K562 (cell line): ENCODE measurements at regions not wholly inside any gene's neighbourhood (a gene's known extent, or its start where the extent isn't known, plus 50 kb on each side); places are given as distances from the start of the nearest gene placed in this dataset.

Experiments used
- ATAC-seq: fragments of 200-7000 bp; cut with Tn5 transposase; 3 replicates; pipeline ENCODE4 v1.9.1; 2020; ENCODE audit warnings: moderate library complexity
- BruUV-seq: library from RNA; stranded (reverse); fragments of 400-500 nt; replicated peaks from 2 replicates; lab custom pipeline; 2021; lab: Mats Ljungman, UMichigan
- CTCF ChIA-PET: fragments of 300-600 bp; formaldehyde crosslinking; extraction: SDS; loops from one replicate; lab custom pipeline; 2021; ENCODE audit warnings: low intra/inter-chr PET ratio; lab: Yijun Ruan, JAX
- POLR2A ChIA-PET: fragments of 300-600, 350-650 bp; sonication (Branson Sonifier 250); formaldehyde crosslinking; extraction: SDS; loops from one replicate; lab custom pipeline; 2021; ENCODE audit warnings: antibody characterized with exemption, inconsistent platforms; lab: Yijun Ruan, JAX
- DNase-seq, 4 experiments: peaks; one replicate each; pipeline versions ENCODE4 v3.0.0 to v3.0.0-alpha.2; 2011 to 2018; ENCODE audit warnings: low spot score in 3 of 4, mixed read lengths in 3 of 4; ENCODE audit errors: extremely low read depth in 1 of 4
- FAIRE-seq: peaks from 2 replicates; lab custom pipeline; 2011; peaks lifted over from hg19 to GRCh38; lab: Jason Lieb, UNC
- H2AFZ ChIP-seq: 2 replicates; pipeline ENCODE4 v1.6.0; 2011; ENCODE audit warnings: low read depth, low read length, control low read depth, inconsistent platforms
- H3K27ac ChIP-seq: fragments of 200-600 bp; 3 replicates; pipeline ENCODE4 v1.8.0; 2011; ENCODE audit warnings: low read depth, mild to moderate bottlenecking, control low read depth, inconsistent platforms, low read length, moderate library complexity, mixed read lengths; ENCODE audit errors: extremely low read depth
- H3K27me3 ChIP-seq, 2 experiments: fragments of 300-600 bp in 1 of 2; 2 replicates in 1 of 2; 3 replicates in 1 of 2; pipeline versions ENCODE4 v1.6.0 to v1.8.0; 2011; ENCODE audit warnings: inconsistent platforms in 2 of 2, low read length in 2 of 2, mild to moderate bottlenecking in 1 of 2, mixed read lengths in 1 of 2, moderate library complexity in 1 of 2; ENCODE audit not compliant: control insufficient read depth in 2 of 2, insufficient read depth in 2 of 2
- H3K36me3 ChIP-seq: fragments of 300-600 bp; 3 replicates; pipeline ENCODE4 v1.8.0; 2011; ENCODE audit warnings: mild to moderate bottlenecking, low read length, inconsistent platforms; ENCODE audit not compliant: control insufficient read depth, insufficient read depth
- H3K4me1 ChIP-seq, 2 experiments: fragments of 200-600 bp in 1 of 2; replicated peaks in 1 of 2; 2 replicates in 1 of 2; 3 replicates in 1 of 2; pipeline versions ENCODE4 v1.5.1 to v1.8.0; 2011; ENCODE audit warnings: inconsistent platforms in 2 of 2, low read length in 2 of 2, mild to moderate bottlenecking in 1 of 2, mixed read lengths in 1 of 2, moderate library complexity in 1 of 2; ENCODE audit not compliant: control insufficient read depth in 2 of 2, insufficient read depth in 2 of 2
- H3K4me2 ChIP-seq: 2 replicates; pipeline ENCODE4 v1.6.1; 2011; ENCODE audit warnings: low read length, control low read depth, inconsistent platforms, mixed read lengths; ENCODE audit not compliant: insufficient read depth
- H3K4me3 ChIP-seq: fragments of 200-600 bp; sonication (generic), shearing (Covaris generic); 2 replicates; pipeline ENCODE4 v1.5.1; 2016; ENCODE audit warnings: control low read depth, inconsistent platforms
- H3K79me2 ChIP-seq: fragments of 200-600 bp; 3 replicates; pipeline ENCODE4 v1.8.0; 2011; ENCODE audit warnings: low read length, inconsistent platforms; ENCODE audit not compliant: control insufficient read depth, insufficient read depth
- H3K9ac ChIP-seq, 2 experiments: 2 replicates each; pipeline versions ENCODE4 v1.6.0 to v1.6.1; 2011; ENCODE audit warnings: low read depth in 2 of 2, low read length in 2 of 2, control low read depth in 1 of 2, inconsistent platforms in 1 of 2, mild to moderate bottlenecking in 1 of 2, mixed read lengths in 1 of 2; ENCODE audit not compliant: insufficient read depth in 1 of 2
- H3K9me1 ChIP-seq: one replicate; pipeline ENCODE4 v1.6.0; 2011; ENCODE audit warnings: inconsistent platforms, mild to moderate bottlenecking, low read length, moderate library complexity; ENCODE audit not compliant: control insufficient read depth, insufficient read depth
- H3K9me3 ChIP-seq: replicated peaks from 2 replicates; pipeline ENCODE4 v1.5.1; 2011; ENCODE audit warnings: low read depth, low read length, inconsistent platforms; ENCODE audit not compliant: control insufficient read depth, insufficient read depth
- H4K20me1 ChIP-seq: replicated peaks from 2 replicates; pipeline ENCODE4 v1.6.1; 2011; ENCODE audit warnings: low read length, inconsistent platforms, mixed read lengths; ENCODE audit not compliant: control insufficient read depth, insufficient read depth
- ADNP ChIP-seq: fragments of 200-800 bp; sonication (Bioruptor generic); IDR thresholded peaks from 2 replicates; pipeline ENCODE4 v1.6.1; 2016; ENCODE audit warnings: missing genetic modification characterization, missing compliant biosample characterization
- GABPB1 ChIP-seq: sonication (generic); formaldehyde crosslinking; IDR thresholded peaks from 2 replicates; pipeline ENCODE4 v1.8.0; 2022; ENCODE audit warnings: mild to moderate bottlenecking, missing genetic modification reagents
- MXD1 ChIP-seq: fragments of 250-450 bp; sonication (Bioruptor Pico); IDR thresholded peaks from 2 replicates; pipeline ENCODE4 v1.8.0; 2021; ENCODE audit warnings: borderline replicate concordance, mild to moderate bottlenecking, moderate library complexity; ENCODE audit not compliant: poor library complexity, severe bottlenecking
- NFIC ChIP-seq: fragments of 450-650 bp; IDR thresholded peaks from 2 replicates; pipeline ENCODE4 v1.6.1; 2017; ENCODE audit warnings: mild to moderate bottlenecking, inconsistent platforms
- NFIX ChIP-seq: fragments of 250-450 bp; sonication (Bioruptor Pico); IDR thresholded peaks from 2 replicates; pipeline ENCODE4 v1.4.0; 2020; ENCODE audit warnings: low read depth, mild to moderate bottlenecking, moderate library complexity
- POLR2B ChIP-seq: fragments of 450-650 bp; IDR thresholded peaks from 2 replicates; pipeline ENCODE4 v1.6.1; 2018; ENCODE audit warnings: low read depth; ENCODE audit not compliant: partially characterized antibody
- SAFB2 ChIP-seq: fragments of 200-400 bp; formaldehyde crosslinking; IDR thresholded peaks from 2 replicates; pipeline ENCODE4 v1.6.1; 2018; ENCODE audit warnings: borderline replicate concordance, low read length, low read depth, moderate library complexity; ENCODE audit not compliant: severe bottlenecking
- SRSF7 ChIP-seq: fragments of 200-400 bp; formaldehyde crosslinking; optimal IDR thresholded peaks from 2 replicates; pipeline ENCODE3; 2017; ENCODE audit warnings: mild to moderate bottlenecking, low read depth, low read length
- TAF15 ChIP-seq: fragments of 200-400 bp; formaldehyde crosslinking; IDR thresholded peaks from 2 replicates; pipeline ENCODE4 v1.6.1; 2017; ENCODE audit warnings: mild to moderate bottlenecking, low read depth, low read length, moderate library complexity
- WHSC1 ChIP-seq: IDR thresholded peaks from one replicate; pipeline ENCODE4 v1.6.1; 2012; ENCODE audit warnings: low read length, control low read depth, inconsistent platforms
- ZNF778 ChIP-seq: fragments of 450-650 bp; formaldehyde crosslinking; IDR thresholded peaks from 2 replicates; pipeline ENCODE4 v1.4.0; 2020; ENCODE audit warnings: mild to moderate bottlenecking, moderate library complexity
- WGBS: fragments of 100-300 bp; shearing (Covaris generic); methylation state at CpG from one replicate; pipeline ENCODE4 v1.1.6; 2016; ENCODE audit warnings: low coverage, mixed read lengths; ENCODE audit not compliant: insufficient coverage; ENCODE audit errors: missing lambda C conversion rate; 5-methylcytosine and 5-hydroxymethylcytosine counted together
- in situ Hi-C: fragments of 300-500 bp; cut with MboI; formaldehyde crosslinking; loops from 4 replicates; pipeline ENCODE4 v1.15.0; 2018; ENCODE audit warnings: inconsistent platforms, mixed read lengths
- intact Hi-C: fragments of 100-400 bp; cut with micrococcal nuclease; formaldehyde crosslinking; loops from 2 replicates; pipeline ENCODE4 v1.14.2; 2022
- TF ChIP-seq, protein P1 (sequence below): sonication (generic); formaldehyde crosslinking; IDR thresholded peaks from 2 replicates; pipeline ENCODE4 v1.8.0; 2022; ENCODE audit warnings: missing genetic modification reagents, mild to moderate bottlenecking, borderline replicate concordance
- TF ChIP-seq, protein P2 (sequence below), 2 experiments: IDR thresholded peaks in 1 of 2; conservative IDR thresholded peaks in 1 of 2; 2 replicates each; pipeline ENCODE4 v1.6.1; 2016; ENCODE audit warnings: low read depth in 2 of 2, mild to moderate bottlenecking in 1 of 2, missing compliant biosample characterization in 1 of 2, missing genetic modification characterization in 1 of 2, moderate library complexity in 1 of 2

DNA sequence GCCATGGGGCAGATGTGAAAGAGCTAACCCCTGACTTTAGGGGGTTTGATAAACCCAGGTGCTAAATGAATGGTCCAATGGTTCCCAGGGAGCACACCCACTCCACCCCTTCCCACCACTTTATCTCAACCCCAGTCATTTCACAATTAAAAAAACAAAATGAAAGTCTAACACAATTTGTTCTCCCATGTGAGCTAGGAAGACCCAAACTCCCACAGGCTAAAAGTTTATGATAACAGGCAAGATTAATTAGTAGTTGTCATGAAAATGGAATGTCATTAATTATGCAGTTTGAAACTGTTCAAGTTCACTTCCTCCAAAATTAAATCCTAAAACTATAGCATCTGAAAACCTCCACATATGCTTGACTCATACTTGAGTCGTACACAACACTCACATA is 63.3 kb upstream of the TPM1 start:
- Histone ChIP-seq H2AFZ (no peak overlapping the region), H3K4me3 (no peak overlapping the region), H3K9ac (no peak overlapping the region), H3K27ac (no peak overlapping the region), H4K20me1 (no peaks in the 10 kb centered on the region; the same call in 1 of the 2 replicates), H3K4me2 (no peak overlapping the region), H3K4me1 (no peaks in the 10 kb centered on the region), H3K9me1 (no peaks in the 10 kb centered on the region), H3K79me2 (no peaks in the 10 kb centered on the region), H3K36me3 (no peaks in the 10 kb centered on the region), H3K9me3 (no peaks in the 10 kb centered on the region), H3K27me3 (peaks cover 17 to 25% of the 10 kb centered on the region in 2 experiments)
- FAIRE-seq (no peak), DNase-seq (no peak), ATAC-seq (no peak)
- no TSS peak for BruUV-seq
- in situ Hi-C loops, result no loop called here
- CTCF ChIA-PET, result no interaction called here
- intact Hi-C loops, result no loop called here
- POLR2A ChIA-PET, result no interaction called here
- 0% methylated on average over 1 of the region's 1 CpG for WGBS
- TF ChIP-seq POLR2B, result no peak
- no peak for TF ChIP-seq NFIC
- no peak for TF ChIP-seq MXD1
- TF ChIP-seq GABPB1, result no peak
- no peak for TF ChIP-seq ADNP (tag)
- TF ChIP-seq, protein P1, sequence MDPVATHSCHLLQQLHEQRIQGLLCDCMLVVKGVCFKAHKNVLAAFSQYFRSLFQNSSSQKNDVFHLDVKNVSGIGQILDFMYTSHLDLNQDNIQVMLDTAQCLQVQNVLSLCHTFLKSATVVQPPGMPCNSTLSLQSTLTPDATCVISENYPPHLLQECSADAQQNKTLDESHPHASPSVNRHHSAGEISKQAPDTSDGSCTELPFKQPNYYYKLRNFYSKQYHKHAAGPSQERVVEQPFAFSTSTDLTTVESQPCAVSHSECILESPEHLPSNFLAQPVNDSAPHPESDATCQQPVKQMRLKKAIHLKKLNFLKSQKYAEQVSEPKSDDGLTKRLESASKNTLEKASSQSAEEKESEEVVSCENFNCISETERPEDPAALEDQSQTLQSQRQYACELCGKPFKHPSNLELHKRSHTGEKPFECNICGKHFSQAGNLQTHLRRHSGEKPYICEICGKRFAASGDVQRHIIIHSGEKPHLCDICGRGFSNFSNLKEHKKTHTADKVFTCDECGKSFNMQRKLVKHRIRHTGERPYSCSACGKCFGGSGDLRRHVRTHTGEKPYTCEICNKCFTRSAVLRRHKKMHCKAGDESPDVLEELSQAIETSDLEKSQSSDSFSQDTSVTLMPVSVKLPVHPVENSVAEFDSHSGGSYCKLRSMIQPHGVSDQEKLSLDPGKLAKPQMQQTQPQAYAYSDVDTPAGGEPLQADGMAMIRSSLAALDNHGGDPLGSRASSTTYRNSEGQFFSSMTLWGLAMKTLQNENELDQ (CRISPR knock-in tag), result no peak
- no peak for TF ChIP-seq ZNF778
- no peak for TF ChIP-seq NFIX (CRISPR knock-in tag)
- TF ChIP-seq SAFB2, result no peak
- TF ChIP-seq TAF15, result no peak
- no peak for TF ChIP-seq SRSF7
- TF ChIP-seq, protein P2, sequence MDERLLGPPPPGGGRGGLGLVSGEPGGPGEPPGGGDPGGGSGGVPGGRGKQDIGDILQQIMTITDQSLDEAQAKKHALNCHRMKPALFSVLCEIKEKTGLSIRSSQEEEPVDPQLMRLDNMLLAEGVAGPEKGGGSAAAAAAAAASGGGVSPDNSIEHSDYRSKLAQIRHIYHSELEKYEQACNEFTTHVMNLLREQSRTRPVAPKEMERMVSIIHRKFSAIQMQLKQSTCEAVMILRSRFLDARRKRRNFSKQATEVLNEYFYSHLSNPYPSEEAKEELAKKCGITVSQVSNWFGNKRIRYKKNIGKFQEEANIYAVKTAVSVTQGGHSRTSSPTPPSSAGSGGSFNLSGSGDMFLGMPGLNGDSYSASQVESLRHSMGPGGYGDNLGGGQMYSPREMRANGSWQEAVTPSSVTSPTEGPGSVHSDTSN (CRISPR knock-in tag; IDR thresholded peaks at IDR 0.05; ENCODE audit: low read depth), result no peak
- TF ChIP-seq, protein P2 (tag; conservative IDR thresholded peaks at IDR 0.05; ENCODE audit: low read depth), result no peak
- TF ChIP-seq WHSC1, result no peak
